ENCODE measurements at regions not wholly inside any gene's neighbourhood (a gene's known extent, or its start where the extent isn't known, plus 50 kb on each side); places are given as distances from the start of the nearest gene placed in this dataset.

- TF ChIP-seq POLR2AphosphoS5 (IDR thresholded peaks at IDR 0.05; ENCODE audit: low read depth, low read length) (no peak), FOXJ3 (CRISPR knock-in tag; IDR thresholded peaks at IDR 0.05; ENCODE audit: borderline replicate concordance) (no peak), EZH2 (conservative IDR thresholded peaks at IDR 0.05; ENCODE audit: low read depth, low read length) (no peak), SNAPC2 (CRISPR knock-in tag; IDR thresholded peaks at IDR 0.05) (no peak), ZBTB7A (CRISPR knock-in tag; IDR thresholded peaks at IDR 0.05) (no peak), RAD21 (CRISPR knock-in tag; IDR thresholded peaks at IDR 0.05) (no peak), CTCF (CRISPR knock-in tag; IDR thresholded peaks at IDR 0.05) (no peak), ATF7-NPFF (CRISPR knock-in tag; IDR thresholded peaks at IDR 0.05; ENCODE audit: low read depth) (no peak)
These were observed 432.2 kb upstream of the ZNF507 start for GRCh38 chr19:31913103-31913661.

Data from HepG2 (cell line).